HL-60 (cell line): ENCODE measurements at regions not wholly inside any gene's neighbourhood (a gene's known extent, or its start where the extent isn't known, plus 50 kb on each side); places are given as distances from the start of the nearest gene placed in this dataset.

Experiments
- DNase-seq, 2 experiments: peaks; one replicate each; pipeline ENCODE4 v3.0.0-alpha.2; 2010 to 2020; ENCODE audit warnings: low read depth in 1 of 2, low spot score in 1 of 2
- H3K27ac ChIP-seq: fragments of 250-450 bp; sonication (Bioruptor Pico); replicated peaks from 2 replicates; pipeline ENCODE4 v1.5.1; 2020; ENCODE audit warnings: mild to moderate bottlenecking, moderate library complexity
- H3K27me3 ChIP-seq: fragments of 250-450 bp; sonication (Bioruptor Pico); 2 replicates; pipeline ENCODE4 v1.5.1; 2021; ENCODE audit warnings: mild to moderate bottlenecking, moderate library complexity; ENCODE audit not compliant: insufficient read depth, poor library complexity, severe bottlenecking
- H3K4me3 ChIP-seq: replicated peaks from 2 replicates; pipeline ENCODE4 v1.5.1; 2011; ENCODE audit warnings: mild to moderate bottlenecking, control low read depth, low read length; ENCODE audit not compliant: insufficient read depth
- CTCF ChIP-seq: IDR thresholded peaks from one replicate; pipeline ENCODE4 v1.5.1; 2011; ENCODE audit warnings: low read length, control low read depth, inconsistent platforms; ENCODE audit not compliant: insufficient read depth
- GABPA ChIP-seq: IDR thresholded peaks from 2 replicates; pipeline ENCODE4 v1.6.1; 2012; ENCODE audit warnings: low read depth
- POLR2AphosphoS5 ChIP-seq: IDR thresholded peaks from 2 replicates; pipeline ENCODE4 v1.6.1; 2012; ENCODE audit warnings: low read depth
- REST ChIP-seq: IDR thresholded peaks from 2 replicates; pipeline ENCODE4 v1.6.1; 2012; ENCODE audit warnings: low read depth; ENCODE audit not compliant: insufficient replicate concordance
- SPI1 ChIP-seq: IDR thresholded peaks from 2 replicates; pipeline ENCODE4 v1.6.1; 2012; ENCODE audit warnings: low read depth, mild to moderate bottlenecking, borderline replicate concordance

GRCh38 chrX:22429704-22430103, 157.0 kb downstream of the CBLL2 start:
- peaks cover 3% of the 10 kb centered on the region for H3K27me3 ChIP-seq
- TF ChIP-seq REST (no peak), GABPA (no peak), SPI1 (no peak), POLR2AphosphoS5 (no peak), CTCF (no peak)
- H3K27ac ChIP-seq: no peak overlapping the region
- no peak for DNase-seq
- no peak overlapping the region for H3K4me3 ChIP-seq

GRCh38 chrX:22430701-22431100, 158.0 kb downstream of the CBLL2 start:
- no peak overlapping the region for H3K27ac ChIP-seq
- TF ChIP-seq CTCF (no peak), POLR2AphosphoS5 (no peak), REST (no peak), GABPA (no peak), SPI1 (no peak)
- no peak for DNase-seq
- H3K4me3 ChIP-seq: no peak overlapping the region
- peaks cover 3% of the 10 kb centered on the region for H3K27me3 ChIP-seq

- DNase-seq: no peak
- TF ChIP-seq GABPA (no peak), POLR2AphosphoS5 (no peak), SPI1 (no peak)
- H3K27ac ChIP-seq: no peak overlapping the region
- H3K27me3 ChIP-seq: peaks cover 3% of the 10 kb centered on the region
- no peak overlapping the region for H3K4me3 ChIP-seq
These were observed 160.8 kb downstream of the CBLL2 start for GRCh38 chrX:22433292-22434070.

- H3K27ac ChIP-seq: no peak overlapping the region
- no peaks in the 10 kb centered on the region for H3K27me3 ChIP-seq
- DNase-seq: no peak
- H3K4me3 ChIP-seq: no peak overlapping the region
- no peak for TF ChIP-seq SPI1
- no peak for TF ChIP-seq REST
- no peak for TF ChIP-seq GABPA
- no peak for TF ChIP-seq CTCF
- no peak for TF ChIP-seq POLR2AphosphoS5
These were observed 173.2 kb downstream of the CBLL2 start for GRCh38 chrX:22445880-22446279.
